ENCODE measurements at regions not wholly inside any gene's neighbourhood (a gene's known extent, or its start where the extent isn't known, plus 50 kb on each side); places are given as distances from the start of the nearest gene placed in this dataset.

DNA sequence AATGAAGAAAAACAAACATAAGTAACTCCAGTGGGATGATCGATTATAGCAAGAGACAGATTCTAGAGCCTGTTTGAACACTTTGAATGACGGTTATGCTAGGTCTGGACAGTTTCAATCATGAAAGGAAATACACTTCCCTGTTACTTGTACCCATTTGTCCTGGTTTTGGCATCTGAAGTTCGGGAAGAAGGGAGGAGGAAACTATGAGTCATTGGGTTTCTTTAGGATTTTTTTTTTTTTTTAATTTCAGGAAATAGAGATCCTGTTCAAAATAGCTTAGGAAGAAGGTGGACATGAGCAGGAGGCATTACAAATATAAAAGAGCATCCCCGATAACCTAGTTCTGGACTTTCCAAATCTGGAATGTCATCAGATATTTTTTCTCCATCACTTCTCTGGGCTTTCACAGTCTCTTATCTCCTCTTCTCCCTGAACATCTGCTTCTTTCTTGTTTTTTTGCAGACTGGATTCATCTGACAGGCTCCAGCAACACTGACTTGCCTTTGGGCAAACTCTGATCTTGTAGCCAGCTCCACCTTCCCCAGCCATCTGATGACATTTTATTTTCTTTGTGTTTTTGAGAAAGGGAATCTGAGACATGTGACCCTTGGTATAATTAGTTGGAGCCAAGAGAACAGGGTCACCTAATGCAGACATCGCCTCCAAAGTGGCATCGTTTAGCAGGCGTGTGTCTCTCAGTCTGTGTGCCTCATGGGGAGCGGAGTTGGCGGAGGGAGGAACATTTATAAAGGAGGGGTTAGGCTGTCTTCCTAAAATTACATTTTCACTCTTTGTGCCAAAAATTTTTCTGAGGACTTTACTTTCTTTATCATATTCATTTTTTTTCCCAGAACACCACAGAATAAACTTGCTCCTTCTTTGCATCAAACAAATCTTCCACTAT lies 195.3 kb upstream of the EPHA4 start:
- ATAC-seq (no peak), FAIRE-seq (no peak)
- intact Hi-C loops (cut with micrococcal nuclease; ENCODE audit: unreplicated experiment): no loop called here

More for the DNA sequence above, 195.3 kb upstream of the EPHA4 start:
- no peaks in the 10 kb centered on the region for H3K27me3 ChIP-seq (ENCODE audit: control insufficient read depth in 1 of 2, insufficient read depth in 2 of 2, low read length in 2 of 2)
- no peak overlapping the region for H2AFZ ChIP-seq (ENCODE audit: low read length)
- H3K9ac ChIP-seq (ENCODE audit: insufficient read depth, low read depth, low read length): no peak overlapping the region
- POLR2A ChIA-PET: no interaction called here
- no peak overlapping the region for H3K4me2 ChIP-seq (ENCODE audit: low read depth, low read length)
- H3K36me3 ChIP-seq (replicated peaks in 1 of 2; ENCODE audit: control insufficient read depth in 1 of 2, insufficient read depth in 2 of 2, low read length in 2 of 2): no peaks in the 10 kb centered on the region
- H3K9me3 ChIP-seq (ENCODE audit: low read length): no peaks in the 10 kb centered on the region
- TF ChIP-seq ZNF619 (CRISPR knock-in tag; IDR thresholded peaks at IDR 0.05): no peak
- TF ChIP-seq RAD51 (IDR thresholded peaks at IDR 0.05; ENCODE audit: borderline replicate concordance): no peak
- TF ChIP-seq ZSCAN29 (CRISPR knock-in tag; conservative IDR thresholded peaks at IDR 0.05): no peak
- TF ChIP-seq ZNF776 (CRISPR knock-in tag; IDR thresholded peaks at IDR 0.05): no peak
- no peak for TF ChIP-seq NR1H2 (CRISPR knock-in tag; IDR thresholded peaks at IDR 0.05; ENCODE audit: borderline replicate concordance, low read depth)
- TF ChIP-seq NCOA1 (CRISPR knock-in tag; IDR thresholded peaks at IDR 0.05): no peak
- no peak for TF ChIP-seq ATM (IDR thresholded peaks at IDR 0.05; ENCODE audit: borderline replicate concordance)
- TF ChIP-seq SSRP1 (CRISPR knock-in tag; IDR thresholded peaks at IDR 0.05): no peak
- TF ChIP-seq FOXA1 (IDR thresholded peaks at IDR 0.05): no peak
- no peak for TF ChIP-seq FOXA1 (CRISPR knock-in tag; IDR thresholded peaks at IDR 0.05)
- TF ChIP-seq IKZF1 (IDR thresholded peaks at IDR 0.05): no peak
- TF ChIP-seq KDM6A (CRISPR knock-in tag; IDR thresholded peaks at IDR 0.05; ENCODE audit: low read depth): no peak
- TF ChIP-seq ZNF230 (CRISPR knock-in tag; IDR thresholded peaks at IDR 0.05): no peak
- TF ChIP-seq, protein P1, sequence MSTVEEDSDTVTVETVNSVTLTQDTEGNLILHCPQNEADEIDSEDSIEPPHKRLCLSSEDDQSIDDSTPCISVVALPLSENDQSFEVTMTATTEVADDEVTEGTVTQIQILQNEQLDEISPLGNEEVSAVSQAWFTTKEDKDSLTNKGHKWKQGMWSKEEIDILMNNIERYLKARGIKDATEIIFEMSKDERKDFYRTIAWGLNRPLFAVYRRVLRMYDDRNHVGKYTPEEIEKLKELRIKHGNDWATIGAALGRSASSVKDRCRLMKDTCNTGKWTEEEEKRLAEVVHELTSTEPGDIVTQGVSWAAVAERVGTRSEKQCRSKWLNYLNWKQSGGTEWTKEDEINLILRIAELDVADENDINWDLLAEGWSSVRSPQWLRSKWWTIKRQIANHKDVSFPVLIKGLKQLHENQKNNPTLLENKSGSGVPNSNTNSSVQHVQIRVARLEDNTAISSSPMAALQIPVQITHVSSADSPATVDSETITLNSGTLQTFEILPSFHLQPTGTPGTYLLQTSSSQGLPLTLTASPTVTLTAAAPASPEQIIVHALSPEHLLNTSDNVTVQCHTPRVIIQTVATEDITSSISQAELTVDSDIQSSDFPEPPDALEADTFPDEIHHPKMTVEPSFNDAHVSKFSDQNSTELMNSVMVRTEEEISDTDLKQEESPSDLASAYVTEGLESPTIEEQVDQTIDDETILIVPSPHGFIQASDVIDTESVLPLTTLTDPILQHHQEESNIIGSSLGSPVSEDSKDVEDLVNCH (CRISPR knock-in tag; IDR thresholded peaks at IDR 0.05): no peak
- WGBS (ENCODE audit: low lambda C conversion rate): 14% methylated on average over 9 of the region's 9 CpGs
- no peak for DNase-seq (ENCODE audit: low spot score)
- BruUV-seq (replicated peaks): no TSS peak
- no peaks in the 10 kb centered on the region for H3K79me2 ChIP-seq (ENCODE audit: insufficient read depth, low read length)
- no peaks in the 10 kb centered on the region for H4K20me1 ChIP-seq (ENCODE audit: insufficient read depth, low read length)
- in situ Hi-C loops (cut with HindIII; ENCODE audit: extremely low pct_ligation_motif_present, low pct_unique_long_range_greater_than_20kb): no loop called here
- H3K4me3 ChIP-seq (replicated peaks in 1 of 3; ENCODE audit: insufficient read depth in 1 of 3, low read depth in 2 of 3, low read length in 3 of 3): no peak overlapping the region
- no peaks in the 10 kb centered on the region for H3K4me1 ChIP-seq (ENCODE audit: insufficient read depth, low read length)
- H3K27ac ChIP-seq (ENCODE audit: extremely low read length, insufficient read depth, low read length): no peak overlapping the region
- CTCF ChIA-PET (ENCODE audit: low intra/inter-chr PET ratio, low total read pairs): no interaction called here

All from HepG2 (cell line).